Bronchial epithelial cell (primary cell): ENCODE measurements at regions not wholly inside any gene's neighbourhood (a gene's known extent, or its start where the extent isn't known, plus 50 kb on each side); places are given as distances from the start of the nearest gene placed in this dataset.
A peak's percentile ranks its signal among the peaks of the same experiment; 100 is the strongest.

Source experiments
- DNase-seq: peaks from one replicate; pipeline ENCODE4 v3.0.0-alpha.2; 2010; ENCODE audit warnings: low read depth
- FAIRE-seq: peaks from 2 replicates; lab custom pipeline; 2011; peaks lifted over from hg19 to GRCh38; lab: Jason Lieb, UNC
- H3K27me3 ChIP-seq: 2 replicates; pipeline ENCODE4 v1.5.1; 2011; ENCODE audit warnings: low read length; ENCODE audit not compliant: control insufficient read depth, insufficient read depth
- H3K36me3 ChIP-seq: 2 replicates; pipeline ENCODE4 v1.5.1; 2011; ENCODE audit warnings: low read length; ENCODE audit not compliant: control insufficient read depth, insufficient read depth
- H3K4me3 ChIP-seq: 2 replicates; pipeline ENCODE4 v1.5.1; 2011; ENCODE audit warnings: mild to moderate bottlenecking, low read depth, low read length, control low read depth
- CTCF ChIP-seq: IDR thresholded peaks from 2 replicates; pipeline ENCODE4 v1.5.1; 2011; ENCODE audit warnings: mild to moderate bottlenecking, moderate library complexity, low read length, control low read depth, inconsistent platforms; ENCODE audit not compliant: insufficient read depth, severe bottlenecking

- H3K4me3 ChIP-seq = no peak overlapping the region
- H3K36me3 ChIP-seq = no peaks in the 10 kb centered on the region
- DNase-seq = no peak
- no peak for TF ChIP-seq CTCF
- no peaks in the 10 kb centered on the region for H3K27me3 ChIP-seq
- no peak for FAIRE-seq
These were observed 429.5 kb upstream of the MARCKS start for GRCh38 chr6:113427617-113428016.

GRCh38 chr6:113428702-113429101 is 428.4 kb upstream of the MARCKS start:
- Histone ChIP-seq H3K4me3 (no peak overlapping the region), H3K36me3 (no peaks in the 10 kb centered on the region), H3K27me3 (no peaks in the 10 kb centered on the region)
- no peak for TF ChIP-seq CTCF
- DNase-seq (no peak), FAIRE-seq (no peak)

- no peak overlapping the region for H3K4me3 ChIP-seq
- peak; percentile 10 for DNase-seq
These were observed 424.4 kb upstream of the MARCKS start for GRCh38 chr6:113432521-113433334.

GRCh38 chr6:113433335-113433991 is 423.7 kb upstream of the MARCKS start:
- Histone ChIP-seq H3K36me3 (no peaks in the 10 kb centered on the region), H3K27me3 (no peaks in the 10 kb centered on the region), H3K4me3 (no peak overlapping the region)
- no peak for TF ChIP-seq CTCF
- no peak for FAIRE-seq
- peak; percentile 80 for DNase-seq

More at GRCh38 chr6:113432521-113433334, 424.4 kb upstream of the MARCKS start:
- no peak for FAIRE-seq
- Histone ChIP-seq H3K27me3 (no peaks in the 10 kb centered on the region), H3K36me3 (no peaks in the 10 kb centered on the region)
- TF ChIP-seq CTCF = no peak

- TF ChIP-seq CTCF = no peak
- DNase-seq (no peak), FAIRE-seq (no peak)
These were observed 422.5 kb upstream of the MARCKS start for GRCh38 chr6:113434641-113435040.

More at GRCh38 chr6:113434641-113435040, 422.5 kb upstream of the MARCKS start:
- Histone ChIP-seq H3K36me3 (no peaks in the 10 kb centered on the region), H3K4me3 (no peak overlapping the region), H3K27me3 (no peaks in the 10 kb centered on the region)
